ENCODE measurements at regions not wholly inside any gene's neighbourhood (a gene's known extent, or its start where the extent isn't known, plus 50 kb on each side); places are given as distances from the start of the nearest gene placed in this dataset.

DNA sequence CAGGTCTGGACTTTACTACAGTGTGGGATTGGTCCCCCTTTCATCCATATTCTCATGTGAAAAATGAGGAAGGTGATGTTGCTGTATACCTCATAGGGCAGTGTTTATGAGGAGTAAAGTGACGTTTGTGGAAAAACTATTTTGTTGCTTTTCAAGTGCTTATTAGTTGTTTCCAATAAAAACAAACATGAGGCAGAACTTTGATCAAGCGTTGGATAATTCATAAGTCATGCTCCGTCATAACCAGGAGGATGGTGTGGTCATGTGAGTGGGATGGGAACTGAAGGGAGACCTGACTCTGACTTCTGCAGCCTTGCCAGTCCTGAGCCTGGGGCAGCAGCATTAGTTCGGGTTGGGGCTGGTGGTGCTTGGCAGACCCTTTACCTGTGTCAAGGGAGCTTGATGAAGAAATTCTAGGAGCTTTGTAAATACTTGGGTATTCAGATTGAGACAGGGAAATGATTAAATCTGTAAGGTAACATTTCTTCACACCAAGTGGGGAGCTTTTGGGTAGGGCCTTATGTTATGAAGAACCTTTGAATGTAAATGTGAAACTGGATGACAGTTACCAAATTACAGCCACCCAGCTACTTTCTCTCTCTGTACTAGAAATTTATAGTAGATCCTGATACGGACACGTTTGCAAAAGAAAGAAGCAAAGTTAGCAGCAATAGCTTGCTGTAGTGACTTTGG, 462.4 kb upstream of the RGS6 start:
- H3K27ac ChIP-seq (replicated peaks), result no peak overlapping the region
- DNase-seq (ENCODE audit: low read depth in 1 of 2, low spot score in 1 of 2), result no peak
- TF ChIP-seq SPI1 (IDR thresholded peaks at IDR 0.05; ENCODE audit: borderline replicate concordance, low read depth), result no peak
- no peak for TF ChIP-seq GABPA (IDR thresholded peaks at IDR 0.05; ENCODE audit: low read depth)
- TF ChIP-seq REST (IDR thresholded peaks at IDR 0.05; ENCODE audit: insufficient replicate concordance, low read depth), result no peak
- TF ChIP-seq CTCF (IDR thresholded peaks at IDR 0.05; ENCODE audit: insufficient read depth, low read length), result no peak
- TF ChIP-seq POLR2AphosphoS5 (IDR thresholded peaks at IDR 0.05; ENCODE audit: low read depth), result no peak
- H3K4me3 ChIP-seq (replicated peaks; ENCODE audit: insufficient read depth, low read length), result no peak overlapping the region
- no peaks in the 10 kb centered on the region for H3K27me3 ChIP-seq (ENCODE audit: insufficient read depth, poor library complexity, severe bottlenecking)

- no peak for DNase-seq (ENCODE audit: low read depth in 1 of 2, low spot score in 1 of 2)
- Histone ChIP-seq H3K27ac (replicated peaks) (no peak overlapping the region), H3K4me3 (replicated peaks; ENCODE audit: insufficient read depth, low read length) (no peak overlapping the region), H3K27me3 (ENCODE audit: insufficient read depth, poor library complexity, severe bottlenecking) (no peaks in the 10 kb centered on the region)
- no peak for TF ChIP-seq REST (IDR thresholded peaks at IDR 0.05; ENCODE audit: insufficient replicate concordance, low read depth)
- TF ChIP-seq CTCF (IDR thresholded peaks at IDR 0.05; ENCODE audit: insufficient read depth, low read length), result no peak
- TF ChIP-seq SPI1 (IDR thresholded peaks at IDR 0.05; ENCODE audit: borderline replicate concordance, low read depth), result no peak
- TF ChIP-seq GABPA (IDR thresholded peaks at IDR 0.05; ENCODE audit: low read depth), result no peak
- no peak for TF ChIP-seq POLR2AphosphoS5 (IDR thresholded peaks at IDR 0.05; ENCODE audit: low read depth)
Measured at GRCh38 chr14:71471634-71472355, 460.4 kb upstream of the RGS6 start.

- Histone ChIP-seq H3K4me3 (replicated peaks; ENCODE audit: insufficient read depth, low read length) (no peak overlapping the region), H3K27ac (replicated peaks) (no peak overlapping the region), H3K27me3 (ENCODE audit: insufficient read depth, poor library complexity, severe bottlenecking) (no peaks in the 10 kb centered on the region)
- DNase-seq (ENCODE audit: low read depth in 1 of 2, low spot score in 1 of 2), result no peak
- TF ChIP-seq GABPA (IDR thresholded peaks at IDR 0.05; ENCODE audit: low read depth), result no peak
- no peak for TF ChIP-seq POLR2AphosphoS5 (IDR thresholded peaks at IDR 0.05; ENCODE audit: low read depth)
- no peak for TF ChIP-seq CTCF (IDR thresholded peaks at IDR 0.05; ENCODE audit: insufficient read depth, low read length)
- TF ChIP-seq SPI1 (IDR thresholded peaks at IDR 0.05; ENCODE audit: borderline replicate concordance, low read depth), result no peak
- no peak for TF ChIP-seq REST (IDR thresholded peaks at IDR 0.05; ENCODE audit: insufficient replicate concordance, low read depth)
Measured at GRCh38 chr14:71472356-71473340, 459.6 kb upstream of the RGS6 start.
